ENCODE measurements at regions not wholly inside any gene's neighbourhood (a gene's known extent, or its start where the extent isn't known, plus 50 kb on each side); places are given as distances from the start of the nearest gene placed in this dataset.

- TF ChIP-seq CTCF (IDR thresholded peaks at IDR 0.05 in 8 of 11, conservative IDR thresholded peaks at IDR 0.05 in 3 of 11): no peak
- TF ChIP-seq POLR2A (IDR thresholded peaks at IDR 0.05): no peak
- no peak for TF ChIP-seq POLR2AphosphoS5 (IDR thresholded peaks at IDR 0.05)
Observed at GRCh38 chrX:87873347-87873941, 355.8 kb downstream of the KLHL4 start.
